K562 (cell line): ENCODE measurements at regions not wholly inside any gene's neighbourhood (a gene's known extent, or its start where the extent isn't known, plus 50 kb on each side); places are given as distances from the start of the nearest gene placed in this dataset.

Source experiments
- ATAC-seq: fragments of 200-7000 bp; cut with Tn5 transposase; 3 replicates; pipeline ENCODE4 v1.9.1; 2020; ENCODE audit warnings: moderate library complexity
- BruUV-seq: library from RNA; stranded (reverse); fragments of 400-500 nt; replicated peaks from 2 replicates; lab custom pipeline; 2021; lab: Mats Ljungman, UMichigan
- CTCF ChIA-PET: fragments of 300-600 bp; formaldehyde crosslinking; extraction: SDS; loops from one replicate; lab custom pipeline; 2021; ENCODE audit warnings: low intra/inter-chr PET ratio; lab: Yijun Ruan, JAX
- POLR2A ChIA-PET: fragments of 300-600, 350-650 bp; sonication (Branson Sonifier 250); formaldehyde crosslinking; extraction: SDS; loops from one replicate; lab custom pipeline; 2021; ENCODE audit warnings: antibody characterized with exemption, inconsistent platforms; lab: Yijun Ruan, JAX
- DNase-seq, 4 experiments: peaks; one replicate each; pipeline versions ENCODE4 v3.0.0 to v3.0.0-alpha.2; 2011 to 2018; ENCODE audit warnings: low spot score in 3 of 4, mixed read lengths in 3 of 4; ENCODE audit errors: extremely low read depth in 1 of 4
- FAIRE-seq: peaks from 2 replicates; lab custom pipeline; 2011; peaks lifted over from hg19 to GRCh38; lab: Jason Lieb, UNC
- H2AFZ ChIP-seq: 2 replicates; pipeline ENCODE4 v1.6.0; 2011; ENCODE audit warnings: low read depth, low read length, control low read depth, inconsistent platforms
- H3K27ac ChIP-seq: fragments of 200-600 bp; 3 replicates; pipeline ENCODE4 v1.8.0; 2011; ENCODE audit warnings: low read depth, mild to moderate bottlenecking, control low read depth, inconsistent platforms, low read length, moderate library complexity, mixed read lengths; ENCODE audit errors: extremely low read depth
- H3K27me3 ChIP-seq, 2 experiments: fragments of 300-600 bp in 1 of 2; 2 replicates in 1 of 2; 3 replicates in 1 of 2; pipeline versions ENCODE4 v1.6.0 to v1.8.0; 2011; ENCODE audit warnings: inconsistent platforms in 2 of 2, low read length in 2 of 2, mild to moderate bottlenecking in 1 of 2, mixed read lengths in 1 of 2, moderate library complexity in 1 of 2; ENCODE audit not compliant: control insufficient read depth in 2 of 2, insufficient read depth in 2 of 2
- H3K36me3 ChIP-seq: fragments of 300-600 bp; 3 replicates; pipeline ENCODE4 v1.8.0; 2011; ENCODE audit warnings: mild to moderate bottlenecking, low read length, inconsistent platforms; ENCODE audit not compliant: control insufficient read depth, insufficient read depth
- H3K4me1 ChIP-seq, 2 experiments: fragments of 200-600 bp in 1 of 2; replicated peaks in 1 of 2; 2 replicates in 1 of 2; 3 replicates in 1 of 2; pipeline versions ENCODE4 v1.5.1 to v1.8.0; 2011; ENCODE audit warnings: inconsistent platforms in 2 of 2, low read length in 2 of 2, mild to moderate bottlenecking in 1 of 2, mixed read lengths in 1 of 2, moderate library complexity in 1 of 2; ENCODE audit not compliant: control insufficient read depth in 2 of 2, insufficient read depth in 2 of 2
- H3K4me2 ChIP-seq: 2 replicates; pipeline ENCODE4 v1.6.1; 2011; ENCODE audit warnings: low read length, control low read depth, inconsistent platforms, mixed read lengths; ENCODE audit not compliant: insufficient read depth
- H3K4me3 ChIP-seq: fragments of 200-600 bp; sonication (generic), shearing (Covaris generic); 2 replicates; pipeline ENCODE4 v1.5.1; 2016; ENCODE audit warnings: control low read depth, inconsistent platforms
- H3K79me2 ChIP-seq: fragments of 200-600 bp; 3 replicates; pipeline ENCODE4 v1.8.0; 2011; ENCODE audit warnings: low read length, inconsistent platforms; ENCODE audit not compliant: control insufficient read depth, insufficient read depth
- H3K9ac ChIP-seq, 2 experiments: 2 replicates each; pipeline versions ENCODE4 v1.6.0 to v1.6.1; 2011; ENCODE audit warnings: low read depth in 2 of 2, low read length in 2 of 2, control low read depth in 1 of 2, inconsistent platforms in 1 of 2, mild to moderate bottlenecking in 1 of 2, mixed read lengths in 1 of 2; ENCODE audit not compliant: insufficient read depth in 1 of 2
- H3K9me1 ChIP-seq: one replicate; pipeline ENCODE4 v1.6.0; 2011; ENCODE audit warnings: inconsistent platforms, mild to moderate bottlenecking, low read length, moderate library complexity; ENCODE audit not compliant: control insufficient read depth, insufficient read depth
- H3K9me3 ChIP-seq: replicated peaks from 2 replicates; pipeline ENCODE4 v1.5.1; 2011; ENCODE audit warnings: low read depth, low read length, inconsistent platforms; ENCODE audit not compliant: control insufficient read depth, insufficient read depth
- H4K20me1 ChIP-seq: replicated peaks from 2 replicates; pipeline ENCODE4 v1.6.1; 2011; ENCODE audit warnings: low read length, inconsistent platforms, mixed read lengths; ENCODE audit not compliant: control insufficient read depth, insufficient read depth
- CBX5 ChIP-seq: IDR thresholded peaks from 2 replicates; pipeline ENCODE4 v1.6.1; 2014; ENCODE audit warnings: low read depth, borderline replicate concordance
- ELF1 ChIP-seq: fragments of 200-800 bp; sonication (Bioruptor generic); IDR thresholded peaks from 2 replicates; pipeline ENCODE4 v1.6.1; 2016; ENCODE audit warnings: missing genetic modification characterization, missing compliant biosample characterization
- PCBP2 ChIP-seq: fragments of 200-400 bp; formaldehyde crosslinking; IDR thresholded peaks from 2 replicates; pipeline ENCODE4 v1.6.1; 2018; ENCODE audit warnings: low read length, low read depth, mild to moderate bottlenecking, moderate library complexity; ENCODE audit not compliant: poor library complexity, severe bottlenecking
- PTBP1 ChIP-seq: fragments of 200-400 bp; formaldehyde crosslinking; IDR thresholded peaks from 2 replicates; pipeline ENCODE4 v1.6.1; 2017; ENCODE audit warnings: low read depth, low read length
- SLC30A9 ChIP-seq: fragments of 250-450 bp; sonication (Bioruptor Pico); IDR thresholded peaks from 2 replicates; pipeline ENCODE4 v1.8.0; 2022; ENCODE audit warnings: mild to moderate bottlenecking, moderate library complexity
- SMAD2 ChIP-seq: fragments of 150-350 bp; IDR thresholded peaks from 2 replicates; pipeline ENCODE4 v1.6.1; 2014; ENCODE audit warnings: low read depth, mild to moderate bottlenecking, low read length
- YY1 ChIP-seq, 3 experiments: IDR thresholded peaks; 2 replicates each; pipeline ENCODE4 v1.6.1; 2011; ENCODE audit warnings: low read length in 2 of 3, mild to moderate bottlenecking in 2 of 3, moderate library complexity in 2 of 3, borderline replicate concordance in 1 of 3, control low read depth in 1 of 3, low read depth in 1 of 3; ENCODE audit not compliant: insufficient read depth in 3 of 3, insufficient replicate concordance in 2 of 3, control insufficient read depth in 1 of 3, insufficient read length in 1 of 3; ENCODE audit errors: extremely low read depth in 1 of 3
- ZNF133 ChIP-seq: fragments of 250-450 bp; sonication (Bioruptor Pico); IDR thresholded peaks from 2 replicates; pipeline ENCODE4 v1.4.0; 2020; ENCODE audit warnings: mild to moderate bottlenecking
- WGBS: fragments of 100-300 bp; shearing (Covaris generic); methylation state at CpG from one replicate; pipeline ENCODE4 v1.1.6; 2016; ENCODE audit warnings: low coverage, mixed read lengths; ENCODE audit not compliant: insufficient coverage; ENCODE audit errors: missing lambda C conversion rate; 5-methylcytosine and 5-hydroxymethylcytosine counted together
- in situ Hi-C: fragments of 300-500 bp; cut with MboI; formaldehyde crosslinking; loops from 4 replicates; pipeline ENCODE4 v1.15.0; 2018; ENCODE audit warnings: inconsistent platforms, mixed read lengths
- intact Hi-C: fragments of 100-400 bp; cut with micrococcal nuclease; formaldehyde crosslinking; loops from 2 replicates; pipeline ENCODE4 v1.14.2; 2022

GRCh38 chrX:11890836-11891514 is 132.9 kb downstream of the MSL3 start:
- no peak for ATAC-seq
- no peak for FAIRE-seq
- Histone ChIP-seq H3K9me1 (no peaks in the 10 kb centered on the region), H3K36me3 (no peaks in the 10 kb centered on the region), H3K79me2 (no peaks in the 10 kb centered on the region), H2AFZ (no peak overlapping the region), H3K9me3 (no peaks in the 10 kb centered on the region), H3K27ac (no peak overlapping the region), H3K4me3 (no peak overlapping the region), H4K20me1 (no peaks in the 10 kb centered on the region)
- intact Hi-C loops (no loop called here), in situ Hi-C loops (no loop called here)
- no peak for DNase-seq
- BruUV-seq = no TSS peak
- CTCF ChIA-PET = no interaction called here
- WGBS = 0% methylated on average over 3 of the region's 6 CpGs
- POLR2A ChIA-PET = no interaction called here
- TF ChIP-seq ELF1 (no peak), PCBP2 (no peak), YY1 (IDR thresholded peaks at IDR 0.05; ENCODE audit: borderline replicate concordance in 1 of 3, control insufficient read depth in 1 of 3, extremely low read depth in 1 of 3, insufficient read depth in 3 of 3, insufficient read length in 1 of 3, insufficient replicate concordance in 2 of 3, low read depth in 1 of 3, low read length in 2 of 3) (no peak), CBX5 (no peak), ZNF133 (CRISPR knock-in tag) (no peak), PTBP1 (no peak), SMAD2 (no peak), SLC30A9 (CRISPR knock-in tag) (no peak)
- TF ChIP-seq, all 486 proteins: peak for 0
- Histone ChIP-seq H3K4me1 (no peaks in the 10 kb centered on the region), H3K4me2 (no peak overlapping the region), H3K27me3 (no peaks in the 10 kb centered on the region), H3K9ac (no peak overlapping the region)
